Mammary epithelial cell (primary cell): ENCODE measurements at regions not wholly inside any gene's neighbourhood (a gene's known extent, or its start where the extent isn't known, plus 50 kb on each side); places are given as distances from the start of the nearest gene placed in this dataset.

Source experiments
- CTCF ChIP-seq, 2 donors: IDR thresholded peaks in 1 of 2; conservative IDR thresholded peaks in 1 of 2; 2 replicates each; pipeline ENCODE4 v1.5.1; 2011 to 2012; ENCODE audit warnings: inconsistent platforms in 2 of 2, low read length in 2 of 2, mild to moderate bottlenecking in 2 of 2, control low read depth in 1 of 2, low read depth in 1 of 2; ENCODE audit not compliant: insufficient read depth in 1 of 2; ENCODE audit errors: extremely low read depth in 1 of 2
- EZH2 ChIP-seq: IDR thresholded peaks from 2 replicates; pipeline ENCODE4 v1.6.1; 2012; ENCODE audit warnings: low read length, inconsistent platforms, borderline replicate concordance

- no peak for TF ChIP-seq CTCF (conservative IDR thresholded peaks at IDR 0.05 in 1 of 2, IDR thresholded peaks at IDR 0.05 in 1 of 2; ENCODE audit: extremely low read depth in 1 of 2, insufficient read depth in 1 of 2, low read depth in 1 of 2, low read length in 2 of 2)
- TF ChIP-seq EZH2 = no peak
These were observed 634.8 kb downstream of the GALR1 start for GRCh38 chr18:77884454-77884853.
